ENCODE measurements at regions not wholly inside any gene's neighbourhood (a gene's known extent, or its start where the extent isn't known, plus 50 kb on each side); places are given as distances from the start of the nearest gene placed in this dataset.

- H3K4me3 ChIP-seq (ENCODE audit: low read depth, low read length) = no peak overlapping the region
- no peak for DNase-seq (ENCODE audit: low read depth)
- TF ChIP-seq, protein P1, sequence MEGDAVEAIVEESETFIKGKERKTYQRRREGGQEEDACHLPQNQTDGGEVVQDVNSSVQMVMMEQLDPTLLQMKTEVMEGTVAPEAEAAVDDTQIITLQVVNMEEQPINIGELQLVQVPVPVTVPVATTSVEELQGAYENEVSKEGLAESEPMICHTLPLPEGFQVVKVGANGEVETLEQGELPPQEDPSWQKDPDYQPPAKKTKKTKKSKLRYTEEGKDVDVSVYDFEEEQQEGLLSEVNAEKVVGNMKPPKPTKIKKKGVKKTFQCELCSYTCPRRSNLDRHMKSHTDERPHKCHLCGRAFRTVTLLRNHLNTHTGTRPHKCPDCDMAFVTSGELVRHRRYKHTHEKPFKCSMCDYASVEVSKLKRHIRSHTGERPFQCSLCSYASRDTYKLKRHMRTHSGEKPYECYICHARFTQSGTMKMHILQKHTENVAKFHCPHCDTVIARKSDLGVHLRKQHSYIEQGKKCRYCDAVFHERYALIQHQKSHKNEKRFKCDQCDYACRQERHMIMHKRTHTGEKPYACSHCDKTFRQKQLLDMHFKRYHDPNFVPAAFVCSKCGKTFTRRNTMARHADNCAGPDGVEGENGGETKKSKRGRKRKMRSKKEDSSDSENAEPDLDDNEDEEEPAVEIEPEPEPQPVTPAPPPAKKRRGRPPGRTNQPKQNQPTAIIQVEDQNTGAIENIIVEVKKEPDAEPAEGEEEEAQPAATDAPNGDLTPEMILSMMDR (IDR thresholded peaks at IDR 0.05; ENCODE audit: insufficient read depth, low read depth, low read length) = no peak
Measured at GRCh38 chr14:85943192-85943591, 413.2 kb downstream of the FLRT2 start.

DNA sequence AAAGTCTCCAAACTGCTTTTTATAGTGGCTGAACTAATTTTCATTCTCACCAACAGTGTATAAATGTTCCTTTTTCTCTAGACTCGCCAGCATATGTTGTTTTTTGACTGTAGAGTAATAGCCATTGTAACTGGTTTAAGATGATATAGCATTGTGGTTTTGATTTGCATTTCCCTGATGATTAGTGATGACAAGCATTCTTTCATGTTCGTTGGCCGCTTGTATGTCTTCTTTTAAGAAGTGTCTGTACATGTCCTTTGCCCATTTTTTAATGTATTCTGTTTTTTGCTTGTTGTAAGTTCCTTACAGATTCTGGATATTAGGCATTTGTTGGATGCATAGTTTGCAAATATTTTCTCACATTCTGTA is 404.9 kb downstream of the FLRT2 start:
- TF ChIP-seq, protein P1 (IDR thresholded peaks at IDR 0.05; ENCODE audit: insufficient read depth, low read depth, low read length) = no peak
- peak; percentile 3 for DNase-seq (ENCODE audit: low read depth)
- peak overlapping the region; percentile 58 for H3K4me3 ChIP-seq (ENCODE audit: low read depth, low read length)

DNA sequence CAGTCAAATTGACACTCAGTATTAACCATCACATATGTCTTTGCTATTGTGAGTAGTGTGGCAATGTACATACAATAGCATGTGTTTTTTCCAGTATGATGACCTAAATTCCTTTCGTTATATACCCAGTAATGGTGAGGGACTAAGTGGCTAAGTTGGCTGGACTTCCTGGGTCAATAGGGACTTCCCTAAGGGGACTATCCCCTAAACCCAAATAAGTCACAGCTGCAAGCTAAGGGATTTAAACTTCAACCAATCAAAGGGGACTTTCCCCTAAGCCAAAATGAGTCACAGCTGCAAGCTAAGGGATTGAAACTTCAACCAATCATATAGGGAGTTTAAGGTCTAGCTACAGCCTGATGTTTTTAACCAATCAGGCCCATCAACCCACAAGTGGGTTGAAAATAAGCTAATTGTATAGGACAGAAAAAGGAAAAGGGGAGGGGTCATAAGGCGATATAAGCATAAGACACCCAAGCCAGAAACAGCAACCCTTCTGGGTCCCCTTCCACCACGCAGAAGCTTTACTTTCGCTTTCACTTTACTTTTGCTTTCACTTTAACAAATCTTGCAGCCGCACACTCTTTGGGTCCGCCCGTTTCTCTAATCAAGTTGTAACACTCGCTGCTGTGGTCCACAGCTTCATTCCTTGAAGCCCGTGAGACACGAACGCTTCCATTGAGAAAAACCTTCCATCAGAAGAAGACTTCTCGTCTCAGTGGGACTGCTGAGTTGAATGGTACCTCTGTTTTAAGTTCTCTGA is 404.4 kb downstream of the FLRT2 start:
- peak overlapping the region; percentile 58 for H3K4me3 ChIP-seq (ENCODE audit: low read depth, low read length)
- TF ChIP-seq, protein P1 (IDR thresholded peaks at IDR 0.05; ENCODE audit: insufficient read depth, low read depth, low read length) = no peak
- peak; percentile 68 for DNase-seq (ENCODE audit: low read depth)

DNA sequence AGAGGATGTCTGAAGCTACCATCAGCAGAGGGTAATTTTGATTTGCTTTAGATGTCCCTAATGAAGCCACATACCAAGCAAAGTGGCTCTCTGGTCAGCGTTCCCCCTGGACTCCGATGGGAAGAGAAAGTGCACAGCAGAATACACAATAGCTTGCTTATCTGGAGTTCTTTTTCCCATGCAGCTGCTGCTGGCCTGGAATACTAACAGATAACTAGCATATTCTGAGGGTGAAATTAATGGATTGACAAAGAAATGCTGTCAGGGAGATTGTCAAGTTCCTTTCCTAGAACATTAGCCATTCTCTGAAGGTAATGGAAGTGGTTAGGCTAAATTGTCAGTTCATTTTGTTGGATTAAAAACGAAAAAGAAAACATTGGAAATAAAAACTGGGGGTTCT is 391.3 kb downstream of the FLRT2 start:
- H3K4me3 ChIP-seq (ENCODE audit: low read depth, low read length) = no peak overlapping the region
- TF ChIP-seq, protein P1 (IDR thresholded peaks at IDR 0.05; ENCODE audit: insufficient read depth, low read depth, low read length) = no peak
- DNase-seq (ENCODE audit: low read depth) = no peak

DNA sequence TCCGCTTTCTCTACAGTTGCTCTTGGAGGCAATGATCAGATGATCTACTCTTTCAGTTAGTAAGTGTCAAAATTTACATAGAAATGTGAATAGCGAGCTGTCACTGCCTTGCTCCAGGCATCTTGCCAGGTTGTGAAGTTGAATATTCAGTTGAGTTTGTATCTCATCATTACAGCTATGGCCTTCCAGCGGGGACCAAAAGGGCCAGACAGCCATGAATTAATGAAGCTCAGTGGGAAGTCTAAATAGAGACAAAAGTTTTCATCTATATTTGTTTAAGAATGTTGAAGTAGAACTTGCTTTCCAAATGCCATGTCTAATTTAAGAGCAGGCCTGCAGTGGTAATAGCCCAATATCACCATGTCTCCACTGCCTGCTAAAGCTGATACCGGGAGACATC is 387.8 kb downstream of the FLRT2 start:
- DNase-seq (ENCODE audit: low read depth) = no peak
- no peak overlapping the region for H3K4me3 ChIP-seq (ENCODE audit: low read depth, low read length)
- TF ChIP-seq, protein P1 (IDR thresholded peaks at IDR 0.05; ENCODE audit: insufficient read depth, low read depth, low read length) = no peak

DNA sequence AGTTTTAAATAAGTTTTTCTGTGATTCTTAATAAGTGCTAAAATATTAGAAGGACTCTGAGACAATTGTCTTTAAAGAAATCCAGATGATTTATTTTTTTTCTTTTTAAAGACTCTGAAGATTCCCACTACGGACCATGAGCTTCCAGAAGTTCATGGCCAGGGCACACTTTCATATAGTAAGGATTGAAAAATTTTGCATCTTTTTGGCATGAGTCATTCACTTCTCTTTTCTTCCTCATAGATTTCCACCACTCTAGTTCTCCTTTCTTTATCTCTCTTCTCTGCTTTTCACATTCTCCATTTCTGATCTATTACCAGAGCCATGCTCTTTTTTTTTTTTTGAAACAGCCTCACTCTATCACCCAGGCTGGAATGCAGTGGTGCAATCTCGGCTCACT is 385.8 kb downstream of the FLRT2 start:
- TF ChIP-seq, protein P1 (IDR thresholded peaks at IDR 0.05; ENCODE audit: insufficient read depth, low read depth, low read length) = no peak
- no peak overlapping the region for H3K4me3 ChIP-seq (ENCODE audit: low read depth, low read length)
- DNase-seq (ENCODE audit: low read depth) = no peak

DNA sequence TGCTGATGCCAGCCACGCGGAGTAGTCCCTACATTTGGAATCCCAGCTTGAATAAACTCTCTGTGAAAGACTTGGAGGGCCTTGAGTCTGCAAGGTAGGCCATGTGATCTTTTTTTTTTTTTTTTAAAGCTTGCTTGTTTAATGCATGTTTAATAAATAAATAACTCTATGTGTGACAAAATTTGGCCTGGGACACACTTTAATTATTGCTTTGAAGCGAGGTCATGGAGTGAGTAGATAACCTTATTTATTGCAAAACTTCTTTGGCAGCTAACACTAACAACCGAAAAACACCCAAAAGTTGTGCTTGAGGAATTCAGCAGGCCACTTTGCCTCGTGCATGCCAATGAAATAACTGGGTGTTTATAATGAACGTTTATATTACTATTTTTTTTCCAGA is 382.2 kb downstream of the FLRT2 start:
- TF ChIP-seq, protein P1 (IDR thresholded peaks at IDR 0.05; ENCODE audit: insufficient read depth, low read depth, low read length) = no peak
- no peak overlapping the region for H3K4me3 ChIP-seq (ENCODE audit: low read depth, low read length)
- no peak for DNase-seq (ENCODE audit: low read depth)

Data from fibroblast of villous mesenchyme (primary cell).